Breast epithelium (tissue), 3 donors: ENCODE measurements at regions not wholly inside any gene's neighbourhood (a gene's known extent, or its start where the extent isn't known, plus 50 kb on each side); places are given as distances from the start of the nearest gene placed in this dataset.

Source experiments
- CTCF ChIP-seq, 3 donors: fragments of 450-650 bp; IDR thresholded peaks; one replicate each; pipeline ENCODE4 v1.5.1; 2016 to 2017; ENCODE audit warnings: antibody characterized with exemption in 3 of 3, mild to moderate bottlenecking in 3 of 3, moderate library complexity in 3 of 3
- POLR2A ChIP-seq: fragments of 450-650 bp; IDR thresholded peaks from one replicate; pipeline ENCODE4 v1.6.1; 2016; ENCODE audit warnings: antibody characterized with exemption, mild to moderate bottlenecking, moderate library complexity
- POLR2AphosphoS5 ChIP-seq, 3 donors: sonication (generic); formaldehyde crosslinking; IDR thresholded peaks; one replicate each; pipeline ENCODE4 v1.6.1; 2017; ENCODE audit warnings: antibody characterized with exemption in 3 of 3

DNA sequence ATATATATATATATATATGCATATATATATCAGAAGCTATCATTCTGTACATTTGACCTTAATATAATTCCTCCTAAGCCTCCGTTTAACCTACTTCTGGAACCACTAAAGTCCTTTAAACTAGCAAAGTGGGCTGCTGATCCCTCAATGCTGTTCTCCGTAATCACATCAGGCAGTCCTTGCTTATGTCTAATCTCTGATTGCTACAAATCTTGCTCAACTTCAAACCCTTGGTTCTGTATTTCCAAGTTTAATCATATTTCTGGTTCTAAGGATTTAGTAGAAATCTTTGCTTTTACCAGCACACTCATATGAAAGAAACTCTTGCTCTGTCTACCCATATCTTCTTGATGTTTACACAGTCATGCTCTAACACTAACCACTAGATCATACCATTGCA lies 91.5 kb upstream of the GALNT13 start:
- no peak for TF ChIP-seq CTCF (IDR thresholded peaks at IDR 0.05)
- TF ChIP-seq POLR2A = no peak
- no peak for TF ChIP-seq POLR2AphosphoS5 (IDR thresholded peaks at IDR 0.05)
